ENCODE measurements at regions not wholly inside any gene's neighbourhood (a gene's known extent, or its start where the extent isn't known, plus 50 kb on each side); places are given as distances from the start of the nearest gene placed in this dataset.

DNA sequence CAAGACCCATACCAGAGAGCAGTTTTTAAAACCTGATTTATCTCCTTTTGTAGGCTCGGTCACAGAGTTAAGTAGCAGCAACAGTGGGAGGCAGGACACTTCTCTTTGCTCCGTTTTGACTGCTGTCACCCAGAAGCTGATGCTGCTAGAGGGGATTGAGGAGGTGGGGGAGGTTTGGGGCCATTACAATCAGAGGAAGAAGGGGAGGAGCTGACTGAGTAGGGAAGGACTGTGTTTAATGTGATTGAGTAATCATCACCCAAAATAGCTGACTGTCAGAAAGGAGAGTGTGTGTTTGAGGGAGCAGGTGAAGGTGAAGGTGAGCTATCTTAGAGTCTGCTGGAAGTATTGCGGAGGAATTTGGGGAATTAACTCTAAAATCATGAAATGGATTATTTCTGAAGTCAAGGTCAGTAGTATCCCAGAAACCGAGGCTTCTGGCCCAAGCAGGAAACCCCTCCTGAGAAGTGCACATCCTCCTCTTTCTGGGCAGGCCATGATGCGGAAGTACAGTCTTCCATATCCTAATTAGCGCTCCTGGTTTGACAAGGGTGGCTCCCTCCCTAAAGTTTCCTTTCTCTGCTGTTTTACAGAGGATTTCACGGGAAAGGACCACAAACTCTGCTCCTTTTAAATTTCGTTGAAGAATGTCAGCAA is 214.9 kb downstream of the PLK2 start:
- TF ChIP-seq, protein P1, sequence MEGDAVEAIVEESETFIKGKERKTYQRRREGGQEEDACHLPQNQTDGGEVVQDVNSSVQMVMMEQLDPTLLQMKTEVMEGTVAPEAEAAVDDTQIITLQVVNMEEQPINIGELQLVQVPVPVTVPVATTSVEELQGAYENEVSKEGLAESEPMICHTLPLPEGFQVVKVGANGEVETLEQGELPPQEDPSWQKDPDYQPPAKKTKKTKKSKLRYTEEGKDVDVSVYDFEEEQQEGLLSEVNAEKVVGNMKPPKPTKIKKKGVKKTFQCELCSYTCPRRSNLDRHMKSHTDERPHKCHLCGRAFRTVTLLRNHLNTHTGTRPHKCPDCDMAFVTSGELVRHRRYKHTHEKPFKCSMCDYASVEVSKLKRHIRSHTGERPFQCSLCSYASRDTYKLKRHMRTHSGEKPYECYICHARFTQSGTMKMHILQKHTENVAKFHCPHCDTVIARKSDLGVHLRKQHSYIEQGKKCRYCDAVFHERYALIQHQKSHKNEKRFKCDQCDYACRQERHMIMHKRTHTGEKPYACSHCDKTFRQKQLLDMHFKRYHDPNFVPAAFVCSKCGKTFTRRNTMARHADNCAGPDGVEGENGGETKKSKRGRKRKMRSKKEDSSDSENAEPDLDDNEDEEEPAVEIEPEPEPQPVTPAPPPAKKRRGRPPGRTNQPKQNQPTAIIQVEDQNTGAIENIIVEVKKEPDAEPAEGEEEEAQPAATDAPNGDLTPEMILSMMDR (conservative IDR thresholded peaks at IDR 0.05) = no peak
- no peak for TF ChIP-seq ZFX (IDR thresholded peaks at IDR 0.05)
